Stimulated activated CD8-positive, alpha-beta memory T cell treated with anti-CD3 and anti-CD28 coated beads, Interleukin-2, amount 100 ng/mL, for 48 hours (primary cell): ENCODE measurements at regions not wholly inside any gene's neighbourhood (a gene's known extent, or its start where the extent isn't known, plus 50 kb on each side); places are given as distances from the start of the nearest gene placed in this dataset.
"Not testable (repeated sequence)": the region's sequence is repeated elsewhere in the genome, so short reads cannot be mapped to it uniquely, and the experiment has no call there.

Source experiments
- DNase-seq, 2 donors: peaks; one replicate each; pipeline ENCODE4 v3.0.0-alpha.2; 2020; ENCODE audit warnings: low read depth in 2 of 2

- no peak for DNase-seq
Observed at GRCh38 chr7:68547181-68547580, 1051.1 kb upstream of the AUTS2 start.

DNA sequence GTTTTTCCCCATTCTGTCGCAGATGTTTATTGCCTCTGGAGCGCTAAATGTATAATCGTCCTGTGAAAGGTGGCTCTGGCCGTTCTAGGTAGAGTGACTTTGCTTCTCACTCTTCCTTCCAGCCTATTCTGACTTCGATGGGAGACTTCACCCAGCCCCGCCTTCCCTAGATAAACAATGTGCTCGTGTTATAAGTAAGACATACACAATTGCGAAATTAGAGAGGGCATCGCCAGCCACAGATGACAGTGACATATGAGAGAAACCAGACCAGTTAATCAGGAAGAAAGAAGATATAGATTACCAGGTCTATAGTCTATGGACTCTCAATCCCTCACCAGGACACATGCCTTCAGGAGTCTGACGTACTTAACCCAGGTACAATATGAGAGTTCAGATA is 1050.5 kb upstream of the AUTS2 start:
- DNase-seq: no peak

GRCh38 chr7:68550027-68550426 is 1048.2 kb upstream of the AUTS2 start:
- DNase-seq: no peak

DNA sequence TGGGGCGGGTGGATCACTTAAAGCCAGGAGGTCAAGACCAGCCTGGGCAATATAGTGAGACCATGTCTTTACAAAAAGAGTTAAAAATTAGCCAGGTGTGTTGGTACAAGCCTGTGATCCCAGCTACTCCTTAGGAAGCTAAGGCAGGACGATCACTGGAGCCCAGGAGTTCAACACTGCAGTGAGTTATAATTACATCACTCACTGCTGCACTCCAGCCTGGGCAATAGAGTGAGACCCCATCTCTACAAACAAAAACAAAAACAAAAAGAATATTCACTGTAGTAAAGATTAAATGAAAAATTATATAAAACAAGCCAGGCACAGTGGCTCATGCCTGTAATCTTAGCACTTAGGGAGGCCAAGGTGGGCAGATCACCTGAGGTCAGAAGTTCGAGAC is 1047.6 kb upstream of the AUTS2 start:
- DNase-seq: no peak

GRCh38 chr7:68556537-68556936 is 1041.7 kb upstream of the AUTS2 start:
- DNase-seq: no peak

DNA sequence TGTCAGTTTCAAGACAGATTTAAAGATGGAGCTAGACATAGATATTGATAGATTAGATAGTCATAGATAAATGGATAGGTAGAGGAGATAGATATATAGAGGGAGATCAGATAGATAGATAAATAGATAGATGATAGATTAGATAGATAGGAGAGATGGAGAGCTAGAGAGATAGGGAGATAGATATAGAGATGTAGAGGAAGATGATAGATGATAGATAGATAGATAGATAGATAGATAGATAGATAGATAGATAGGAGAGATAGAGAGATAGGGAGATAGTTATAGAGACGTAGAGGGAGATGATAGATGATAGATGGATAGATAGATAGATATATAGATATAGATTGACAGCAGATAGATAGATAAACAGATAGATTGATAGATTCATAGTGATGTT is 1038.8 kb upstream of the AUTS2 start:
- no peak for DNase-seq

DNA sequence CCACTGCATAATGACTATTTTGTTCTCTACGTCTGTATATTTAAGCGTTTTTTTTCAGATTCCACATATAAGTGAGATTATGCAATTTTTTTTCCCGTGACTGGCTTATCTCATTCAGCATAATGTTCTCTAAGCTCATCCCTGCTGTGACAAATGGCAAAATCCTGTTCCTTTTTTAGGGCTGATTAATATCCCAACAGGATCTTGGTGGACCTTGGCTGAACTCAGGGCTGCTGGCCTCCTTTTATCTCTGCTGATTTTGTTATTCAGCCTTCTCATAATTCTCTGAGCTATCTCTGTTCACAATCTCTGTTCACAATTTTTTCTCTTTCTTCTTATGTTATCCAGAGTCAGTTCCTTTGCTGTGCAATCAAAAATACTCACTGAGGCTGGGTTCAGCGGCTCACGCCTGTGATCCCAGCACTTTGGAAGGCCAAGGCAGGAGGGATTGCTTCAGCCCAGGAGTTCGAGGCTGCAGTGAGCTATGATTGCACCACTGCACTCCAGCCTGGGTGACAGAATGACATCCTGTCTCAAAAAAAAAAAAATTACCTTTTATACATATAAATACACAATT is 1035.9 kb upstream of the AUTS2 start:
- DNase-seq: no peak

DNA sequence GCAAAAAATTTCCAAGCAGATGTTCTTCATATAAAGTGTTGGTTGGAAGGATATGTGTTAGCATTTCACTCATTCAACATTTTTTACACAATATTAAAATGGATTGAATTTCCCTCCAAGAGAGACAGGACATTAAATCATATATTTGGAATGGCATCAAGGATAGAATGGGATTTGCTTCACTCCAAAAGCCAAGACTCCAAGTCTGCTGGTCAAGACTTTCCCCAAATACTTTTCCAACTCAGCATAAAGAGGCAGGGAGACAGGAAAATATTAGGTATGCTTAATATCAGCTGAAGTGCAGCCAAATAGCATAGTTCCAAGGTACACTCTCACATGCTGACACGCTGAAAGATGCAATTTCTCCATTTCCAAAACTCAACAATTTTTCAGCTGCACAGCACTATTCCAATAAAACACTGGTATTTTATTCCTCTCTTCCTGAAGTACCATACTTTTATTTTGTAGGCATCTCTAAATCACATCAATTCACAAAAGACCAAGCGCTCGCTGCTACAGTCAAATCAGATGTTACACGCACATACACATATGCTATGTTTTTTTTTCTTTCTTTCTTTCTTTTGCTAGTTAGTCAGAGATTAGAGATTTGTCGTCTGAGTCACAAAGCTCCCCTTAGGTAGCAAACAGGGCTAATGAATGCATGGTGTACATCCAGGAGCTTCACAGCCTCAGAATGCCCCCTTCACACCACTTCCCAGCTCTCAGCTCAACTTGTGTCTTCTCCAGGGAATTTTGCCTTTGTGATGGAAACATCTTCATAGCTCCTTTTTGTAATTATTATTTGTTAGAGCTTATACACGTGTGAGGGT is 1033.8 kb upstream of the AUTS2 start:
- no peak for DNase-seq

GRCh38 chr7:68571286-68571685 is 1027.0 kb upstream of the AUTS2 start:
- no peak for DNase-seq

- no peak for DNase-seq
Observed at GRCh38 chr7:68573271-68574005, 1024.8 kb upstream of the AUTS2 start.

DNA sequence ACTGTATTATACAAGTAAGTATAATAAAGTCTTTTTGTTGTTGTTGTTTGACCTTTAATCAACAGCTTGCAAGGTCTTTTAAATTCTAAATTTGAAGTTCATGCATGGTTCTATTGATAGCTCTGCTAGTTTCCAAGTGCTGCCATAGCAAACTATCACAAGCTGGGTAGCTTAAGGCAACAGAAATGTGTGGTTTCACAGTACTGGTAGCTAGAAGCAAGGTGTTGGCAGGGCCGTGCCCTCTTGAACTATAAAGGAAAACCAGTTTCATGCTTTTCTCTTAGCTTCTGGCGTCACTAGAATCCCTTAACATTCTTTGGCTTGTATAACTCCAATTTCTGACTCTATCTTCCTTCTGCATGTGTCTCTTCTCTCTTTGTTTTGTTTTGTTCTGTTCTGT is 1021.9 kb upstream of the AUTS2 start:
- DNase-seq: no peak

DNA sequence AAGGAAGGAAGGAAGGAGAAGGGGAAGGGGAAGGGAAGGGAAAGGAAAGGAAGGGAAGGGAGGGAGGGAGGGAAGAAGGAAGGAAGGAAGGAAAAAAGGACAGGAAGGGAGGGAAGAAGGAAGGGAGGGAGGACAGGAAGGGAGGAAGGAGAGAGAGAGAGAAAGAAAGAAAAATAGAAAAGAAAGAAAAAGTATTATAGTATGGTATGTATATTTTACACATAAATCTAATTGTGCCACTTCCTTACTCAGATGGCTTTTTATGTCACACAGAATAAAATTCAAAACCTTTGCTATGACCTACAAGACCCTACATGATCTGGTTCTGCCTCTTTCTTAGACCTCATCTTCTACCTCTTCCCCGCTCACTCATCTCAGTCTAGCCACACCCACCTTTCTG is 1016.9 kb upstream of the AUTS2 start:
- DNase-seq: no peak

- DNase-seq: no peak
Observed at GRCh38 chr7:68587599-68587998, 1010.7 kb upstream of the AUTS2 start.

DNA sequence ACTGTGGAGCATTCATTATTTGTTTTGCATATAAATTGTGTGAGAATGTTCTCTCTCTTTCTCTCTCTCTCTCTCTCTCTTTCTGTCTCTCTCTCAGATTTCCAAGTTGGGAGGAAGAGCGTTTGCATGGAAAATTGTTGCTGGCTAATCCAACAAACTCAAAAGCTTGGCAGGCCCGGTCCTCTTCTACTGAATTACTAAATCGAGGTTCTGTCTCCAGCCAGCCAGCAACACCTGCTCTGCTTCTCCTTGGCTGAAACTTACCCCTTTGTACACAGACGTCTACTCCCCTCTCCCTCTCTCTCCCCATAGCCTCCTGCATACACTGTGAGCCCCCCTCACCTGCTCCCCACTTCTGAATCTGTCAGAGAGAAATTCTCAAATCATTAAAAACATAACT is 996.4 kb upstream of the AUTS2 start:
- no peak for DNase-seq

DNA sequence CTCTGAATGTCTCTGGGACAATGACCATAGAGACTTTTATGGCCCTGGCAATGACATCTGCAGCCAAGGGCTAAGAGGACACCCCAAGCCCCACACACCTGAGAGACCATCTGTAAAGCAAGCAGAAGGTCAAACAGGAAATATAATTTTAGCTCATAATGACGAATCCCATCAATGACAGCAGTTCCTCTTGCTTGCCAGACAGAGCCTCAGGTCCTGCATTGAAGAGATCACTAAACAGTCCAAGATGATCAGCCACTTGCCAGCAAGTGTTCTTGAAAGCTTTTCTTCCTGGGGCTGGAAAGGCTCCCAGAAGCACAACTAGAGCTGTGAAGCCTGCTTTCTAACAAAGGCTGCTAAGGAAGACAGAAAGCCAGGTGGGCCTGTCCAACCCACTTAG is 993.7 kb upstream of the AUTS2 start:
- DNase-seq: no peak

DNA sequence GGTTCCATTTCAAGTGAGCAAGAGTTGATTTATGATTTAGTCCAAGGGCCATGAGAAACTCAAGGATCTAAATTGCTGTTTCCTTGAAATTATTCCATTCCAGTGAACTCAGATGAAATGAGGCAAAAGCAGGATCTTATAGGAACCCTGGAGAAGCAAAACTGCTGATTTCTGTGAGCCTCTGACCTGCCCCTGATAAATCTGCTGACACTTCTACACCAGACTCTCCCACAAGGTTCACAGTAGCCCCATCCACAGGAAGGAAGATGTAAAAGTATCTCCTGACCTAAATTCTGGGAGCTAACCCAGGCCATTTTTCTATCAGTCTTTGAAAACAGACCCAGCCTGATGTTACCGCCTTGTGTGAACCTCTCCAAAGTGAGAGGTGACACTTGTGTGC is 987.6 kb upstream of the AUTS2 start:
- DNase-seq: no peak

GRCh38 chr7:68613405-68613804 is 984.9 kb upstream of the AUTS2 start:
- DNase-seq: no peak

DNA sequence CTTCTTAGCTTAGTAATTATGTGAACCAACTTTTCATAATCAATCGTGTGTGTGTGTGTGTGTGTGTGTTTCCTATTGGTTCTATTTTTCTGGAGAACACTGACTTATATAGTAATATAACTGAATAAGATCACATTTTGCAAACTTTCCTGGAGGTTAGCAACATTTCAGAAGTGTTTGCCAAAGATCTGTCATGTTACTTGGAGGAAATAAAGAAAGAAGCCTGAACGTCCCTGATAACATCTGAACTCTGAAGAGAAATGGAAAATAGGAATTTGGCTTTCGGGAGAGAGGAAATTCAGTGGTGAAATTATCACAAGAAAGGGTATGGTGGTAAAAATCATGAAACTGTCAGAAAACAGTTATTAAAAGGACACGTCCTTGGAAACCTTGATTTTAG is 984.4 kb upstream of the AUTS2 start:
- no peak for DNase-seq

DNA sequence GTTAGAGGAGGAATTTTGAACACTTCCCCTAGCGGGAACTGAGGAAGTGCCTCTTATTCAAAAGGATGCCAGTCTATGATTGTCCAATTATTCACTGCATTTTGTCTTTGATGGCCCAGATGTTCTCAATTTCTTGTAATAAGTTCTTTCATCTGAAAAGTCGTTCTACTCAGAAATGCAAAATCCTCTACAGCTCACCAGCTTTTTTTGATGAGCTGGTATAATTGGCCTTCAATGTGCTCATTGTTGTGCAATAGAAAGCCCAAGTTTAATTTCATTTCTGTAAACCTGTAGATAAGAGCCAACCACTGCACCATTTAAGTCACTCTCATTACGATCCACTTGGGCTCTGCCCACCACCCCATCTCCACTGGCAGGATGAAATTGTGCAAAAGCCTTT is 978.7 kb upstream of the AUTS2 start:
- no peak for DNase-seq

GRCh38 chr7:68622500-68622899 is 975.8 kb upstream of the AUTS2 start:
- no peak for DNase-seq

DNA sequence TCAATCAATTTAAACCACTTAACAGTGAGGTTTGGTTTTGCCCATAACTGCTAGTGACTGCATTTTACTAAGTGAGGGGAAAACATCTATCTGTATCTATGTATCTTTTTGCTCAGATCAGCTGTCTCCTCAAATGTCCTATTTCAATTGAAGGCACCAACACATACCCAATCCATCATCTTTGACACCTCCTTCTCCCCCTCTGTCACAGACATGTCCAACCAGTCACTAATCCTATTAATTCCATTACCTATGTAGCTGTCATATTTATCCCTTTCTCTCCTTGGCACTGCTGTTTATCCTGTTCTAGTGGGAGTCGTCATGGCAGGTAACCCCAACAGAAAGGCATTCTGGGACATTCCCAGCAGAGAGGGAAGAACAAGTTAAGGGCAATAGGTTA is 975.2 kb upstream of the AUTS2 start:
- no peak for DNase-seq

- no peak for DNase-seq
Observed at GRCh38 chr7:68627247-68627864, 970.9 kb upstream of the AUTS2 start.

DNA sequence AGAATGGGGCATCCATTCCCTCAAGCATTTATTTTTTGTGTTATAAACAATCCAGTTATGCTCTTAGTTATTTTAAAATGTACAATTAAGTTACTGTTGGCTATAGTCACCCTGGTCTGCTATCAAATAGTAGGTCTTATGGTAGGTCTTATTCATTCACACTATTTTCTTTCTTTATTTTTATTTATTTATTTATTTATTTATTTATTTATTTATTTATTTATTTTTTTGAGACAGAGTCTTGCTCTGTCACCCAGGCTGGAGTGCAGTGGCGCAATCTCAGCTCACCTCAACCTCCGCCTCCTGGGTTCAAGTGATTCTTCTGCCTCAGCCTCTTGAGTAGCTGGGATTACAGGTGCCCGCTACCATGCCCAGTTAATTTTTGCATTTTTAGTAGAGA is 967.4 kb upstream of the AUTS2 start:
- not testable (repeated sequence) for DNase-seq
